ENCODE measurements at regions not wholly inside any gene's neighbourhood (a gene's known extent, or its start where the extent isn't known, plus 50 kb on each side); places are given as distances from the start of the nearest gene placed in this dataset.

GRCh38 chrX:68942104-68942503 lies 113.3 kb downstream of the EFNB1 start:
- DNase-seq (ENCODE audit: low spot score): no peak
- Histone ChIP-seq H3K4me3 (ENCODE audit: low read depth in 1 of 3, low read length in 3 of 3) (no peak overlapping the region), H3K27ac (ENCODE audit: low read depth in 1 of 2, low read length in 2 of 2) (no peak overlapping the region), H3K4me1 (ENCODE audit: control insufficient read depth in 4 of 4, insufficient read depth in 4 of 4, low read length in 3 of 4) (peaks cover 0 to 2% (median 0%) of the 10 kb centered on the region in 4 donors), H3K36me3 (ENCODE audit: control insufficient read depth in 4 of 4, insufficient read depth in 3 of 4, low read depth in 1 of 4, low read length in 3 of 4) (no peaks in the 10 kb centered on the region), H3K9me3 (ENCODE audit: control insufficient read depth in 4 of 4, low read length in 3 of 4) (no peaks in the 10 kb centered on the region), H3K9ac (ENCODE audit: low read depth in 1 of 2, low read length in 2 of 2) (no peak overlapping the region), H3K27me3 (ENCODE audit: control insufficient read depth in 4 of 4, insufficient read depth in 4 of 4, low read length in 3 of 4) (no peaks in the 10 kb centered on the region)
- WGBS: 19% methylated on average over 6 of the region's 6 CpGs
- TF ChIP-seq SP1 (IDR thresholded peaks at IDR 0.05): no peak
- TF ChIP-seq, protein P1, sequence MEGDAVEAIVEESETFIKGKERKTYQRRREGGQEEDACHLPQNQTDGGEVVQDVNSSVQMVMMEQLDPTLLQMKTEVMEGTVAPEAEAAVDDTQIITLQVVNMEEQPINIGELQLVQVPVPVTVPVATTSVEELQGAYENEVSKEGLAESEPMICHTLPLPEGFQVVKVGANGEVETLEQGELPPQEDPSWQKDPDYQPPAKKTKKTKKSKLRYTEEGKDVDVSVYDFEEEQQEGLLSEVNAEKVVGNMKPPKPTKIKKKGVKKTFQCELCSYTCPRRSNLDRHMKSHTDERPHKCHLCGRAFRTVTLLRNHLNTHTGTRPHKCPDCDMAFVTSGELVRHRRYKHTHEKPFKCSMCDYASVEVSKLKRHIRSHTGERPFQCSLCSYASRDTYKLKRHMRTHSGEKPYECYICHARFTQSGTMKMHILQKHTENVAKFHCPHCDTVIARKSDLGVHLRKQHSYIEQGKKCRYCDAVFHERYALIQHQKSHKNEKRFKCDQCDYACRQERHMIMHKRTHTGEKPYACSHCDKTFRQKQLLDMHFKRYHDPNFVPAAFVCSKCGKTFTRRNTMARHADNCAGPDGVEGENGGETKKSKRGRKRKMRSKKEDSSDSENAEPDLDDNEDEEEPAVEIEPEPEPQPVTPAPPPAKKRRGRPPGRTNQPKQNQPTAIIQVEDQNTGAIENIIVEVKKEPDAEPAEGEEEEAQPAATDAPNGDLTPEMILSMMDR (IDR thresholded peaks at IDR 0.05; ENCODE audit: low read depth, low read length, missing input control): no peak
- TF ChIP-seq GABPA (IDR thresholded peaks at IDR 0.05 in 1 of 2, conservative IDR thresholded peaks at IDR 0.05 in 1 of 2): no peak
- TF ChIP-seq EGR1 (IDR thresholded peaks at IDR 0.05; ENCODE audit: low read depth in 2 of 2): no peak
- no peak for TF ChIP-seq RAD21 (IDR thresholded peaks at IDR 0.05)
- no peak for TF ChIP-seq REST (IDR thresholded peaks at IDR 0.05)
- TF ChIP-seq ATF3 (IDR thresholded peaks at IDR 0.05): no peak
- no peak for TF ChIP-seq NR2F2 (IDR thresholded peaks at IDR 0.05)
- TF ChIP-seq RXRA (IDR thresholded peaks at IDR 0.05): no peak

- H3K27me3 ChIP-seq (ENCODE audit: control insufficient read depth in 4 of 4, insufficient read depth in 4 of 4, low read length in 3 of 4): no peaks in the 10 kb centered on the region
- H3K27ac ChIP-seq (ENCODE audit: low read depth in 1 of 2, low read length in 2 of 2): no peak overlapping the region
- H3K4me1 ChIP-seq (ENCODE audit: control insufficient read depth in 4 of 4, insufficient read depth in 4 of 4, low read length in 3 of 4): peaks cover 0 to 2% (median 0%) of the 10 kb centered on the region in 4 donors
- H3K9ac ChIP-seq (ENCODE audit: low read depth in 1 of 2, low read length in 2 of 2): no peak overlapping the region
- DNase-seq (ENCODE audit: low spot score): no peak
- H3K36me3 ChIP-seq (ENCODE audit: control insufficient read depth in 4 of 4, insufficient read depth in 3 of 4, low read depth in 1 of 4, low read length in 3 of 4): no peaks in the 10 kb centered on the region
- no peaks in the 10 kb centered on the region for H3K9me3 ChIP-seq (ENCODE audit: control insufficient read depth in 4 of 4, low read length in 3 of 4)
- WGBS: 65% methylated on average over 4 of the region's 4 CpGs
- no peak overlapping the region for H3K4me3 ChIP-seq (ENCODE audit: low read depth in 1 of 3, low read length in 3 of 3)
- TF ChIP-seq FOXA1 (IDR thresholded peaks at IDR 0.05): no peak
Observed at GRCh38 chrX:68941385-68941952, 112.6 kb downstream of the EFNB1 start.

DNA sequence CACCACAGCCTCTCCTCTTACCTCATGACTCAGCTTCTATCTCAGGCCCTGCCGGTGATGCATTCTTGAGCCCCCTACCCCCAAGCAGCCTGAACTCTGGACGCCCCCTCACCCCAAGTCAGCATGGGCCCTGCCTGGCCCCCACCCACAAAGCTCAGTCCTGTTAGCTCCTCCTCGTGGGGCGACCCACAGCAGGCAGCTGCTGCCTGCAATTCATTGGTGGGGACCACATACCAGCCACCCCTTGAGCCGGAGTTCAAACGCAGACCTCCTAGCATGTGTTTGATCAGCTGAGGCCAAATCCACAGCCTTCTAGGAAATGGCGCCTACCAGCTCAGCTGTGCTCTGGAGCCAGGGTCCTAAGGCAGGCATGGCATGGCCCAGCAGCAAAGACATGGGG lies 111.8 kb downstream of the EFNB1 start:
- no peaks in the 10 kb centered on the region for H3K36me3 ChIP-seq (ENCODE audit: control insufficient read depth in 4 of 4, insufficient read depth in 3 of 4, low read depth in 1 of 4, low read length in 3 of 4)
- H3K4me3 ChIP-seq (ENCODE audit: low read depth in 1 of 3, low read length in 3 of 3): no peak overlapping the region
- TF ChIP-seq HNF4A (conservative IDR thresholded peaks at IDR 0.05) (no peak), YY1 (IDR thresholded peaks at IDR 0.05) (no peak), RXRA (IDR thresholded peaks at IDR 0.05) (no peak), JUND (IDR thresholded peaks at IDR 0.05) (no peak), RAD21 (IDR thresholded peaks at IDR 0.05) (no peak), FOXA2 (IDR thresholded peaks at IDR 0.05) (no peak), REST (IDR thresholded peaks at IDR 0.05) (no peak), EGR1 (IDR thresholded peaks at IDR 0.05; ENCODE audit: low read depth in 2 of 2) (no peak), FOXA1 (IDR thresholded peaks at IDR 0.05) (no peak)
- TF ChIP-seq, protein P2, sequence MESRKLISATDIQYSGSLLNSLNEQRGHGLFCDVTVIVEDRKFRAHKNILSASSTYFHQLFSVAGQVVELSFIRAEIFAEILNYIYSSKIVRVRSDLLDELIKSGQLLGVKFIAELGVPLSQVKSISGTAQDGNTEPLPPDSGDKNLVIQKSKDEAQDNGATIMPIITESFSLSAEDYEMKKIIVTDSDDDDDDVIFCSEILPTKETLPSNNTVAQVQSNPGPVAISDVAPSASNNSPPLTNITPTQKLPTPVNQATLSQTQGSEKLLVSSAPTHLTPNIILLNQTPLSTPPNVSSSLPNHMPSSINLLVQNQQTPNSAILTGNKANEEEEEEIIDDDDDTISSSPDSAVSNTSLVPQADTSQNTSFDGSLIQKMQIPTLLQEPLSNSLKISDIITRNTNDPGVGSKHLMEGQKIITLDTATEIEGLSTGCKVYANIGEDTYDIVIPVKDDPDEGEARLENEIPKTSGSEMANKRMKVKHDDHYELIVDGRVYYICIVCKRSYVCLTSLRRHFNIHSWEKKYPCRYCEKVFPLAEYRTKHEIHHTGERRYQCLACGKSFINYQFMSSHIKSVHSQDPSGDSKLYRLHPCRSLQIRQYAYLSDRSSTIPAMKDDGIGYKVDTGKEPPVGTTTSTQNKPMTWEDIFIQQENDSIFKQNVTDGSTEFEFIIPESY (IDR thresholded peaks at IDR 0.05): no peak
- 91% methylated on average over 7 of the region's 7 CpGs for WGBS
- H3K27me3 ChIP-seq (ENCODE audit: control insufficient read depth in 4 of 4, insufficient read depth in 4 of 4, low read length in 3 of 4): no peaks in the 10 kb centered on the region
- no peak overlapping the region for H3K27ac ChIP-seq (ENCODE audit: low read depth in 1 of 2, low read length in 2 of 2)
- H3K9me3 ChIP-seq (ENCODE audit: control insufficient read depth in 4 of 4, low read length in 3 of 4): no peaks in the 10 kb centered on the region
- H3K4me1 ChIP-seq (ENCODE audit: control insufficient read depth in 4 of 4, insufficient read depth in 4 of 4, low read length in 3 of 4): peaks cover 0 to 2% (median 0%) of the 10 kb centered on the region in 4 donors
- no peak overlapping the region for H3K9ac ChIP-seq (ENCODE audit: low read depth in 1 of 2, low read length in 2 of 2)
- no peak for DNase-seq (ENCODE audit: low spot score)

Data from liver (tissue), 8 donors.